HEK293 (cell line): ENCODE measurements at regions not wholly inside any gene's neighbourhood (a gene's known extent, or its start where the extent isn't known, plus 50 kb on each side); places are given as distances from the start of the nearest gene placed in this dataset.

Source experiments
- CTCF ChIP-seq: fragments of 450-650 bp; formaldehyde crosslinking; IDR thresholded peaks from 2 replicates; pipeline ENCODE4 v1.5.1; 2016; ENCODE audit warnings: missing biosample characterization, missing genetic modification characterization
- EGR2 ChIP-seq: fragments of 450-650 bp; formaldehyde crosslinking; IDR thresholded peaks from 2 replicates; pipeline ENCODE4 v1.5.1; 2016; ENCODE audit warnings: low read depth, missing biosample characterization, missing genetic modification characterization
- SETDB1 ChIP-seq: IDR thresholded peaks from one replicate; pipeline ENCODE4 v1.6.1; 2017; ENCODE audit warnings: mild to moderate bottlenecking, low read length, moderate library complexity, mixed read lengths; ENCODE audit not compliant: insufficient read length
- YY1 ChIP-seq: fragments of 450-650 bp; formaldehyde crosslinking; IDR thresholded peaks from 2 replicates; pipeline ENCODE4 v1.5.1; 2018; ENCODE audit warnings: missing biosample characterization, missing genetic modification characterization
- ZBTB7A ChIP-seq: fragments of 450-650 bp; formaldehyde crosslinking; IDR thresholded peaks from 2 replicates; pipeline ENCODE4 v1.5.1; 2016; ENCODE audit warnings: low read depth, missing biosample characterization, missing genetic modification characterization
- ZNF23 ChIP-seq: fragments of 450-650 bp; formaldehyde crosslinking; IDR thresholded peaks from 2 replicates; pipeline ENCODE4 v1.5.1; 2016; ENCODE audit warnings: missing biosample characterization, missing genetic modification characterization, borderline replicate concordance
- ZNF274 ChIP-seq, 2 experiments: fragments of 200-500 bp in 1 of 2; fragments of 450-650 bp in 1 of 2; sonication (Bioruptor generic) in 1 of 2; formaldehyde crosslinking in 1 of 2; IDR thresholded peaks; 2 replicates each; pipeline versions ENCODE4 v1.5.1 to v1.6.1; 2014 to 2016; ENCODE audit warnings: borderline replicate concordance in 1 of 2, inconsistent platforms in 1 of 2, low read length in 1 of 2, missing biosample characterization in 1 of 2, missing genetic modification characterization in 1 of 2
- ZNF404 ChIP-seq: fragments of 450-650 bp; formaldehyde crosslinking; IDR thresholded peaks from 2 replicates; pipeline ENCODE4 v1.5.1; 2017; ENCODE audit warnings: missing biosample characterization, missing genetic modification characterization
- ZNF510 ChIP-seq: fragments of 450-650 bp; formaldehyde crosslinking; IDR thresholded peaks from 2 replicates; pipeline ENCODE4 v1.5.1; 2018; ENCODE audit warnings: mild to moderate bottlenecking, missing genetic modification characterization, missing biosample characterization; ENCODE audit not compliant: insufficient replicate concordance
- ZNF624 ChIP-seq: fragments of 450-650 bp; formaldehyde crosslinking; IDR thresholded peaks from 2 replicates; pipeline ENCODE4 v1.5.1; 2017; ENCODE audit warnings: missing biosample characterization, missing genetic modification characterization
- ZSCAN30 ChIP-seq: fragments of 450-650 bp; IDR thresholded peaks from 2 replicates; pipeline ENCODE4 v1.5.1; 2018; ENCODE audit warnings: missing biosample characterization, mild to moderate bottlenecking, missing genetic modification characterization, moderate library complexity
- TF ChIP-seq, protein P1 (sequence below): fragments of 450-650 bp; formaldehyde crosslinking; IDR thresholded peaks from 2 replicates; pipeline ENCODE4 v1.5.0; 2017; ENCODE audit warnings: missing biosample characterization, missing genetic modification characterization, borderline replicate concordance

GRCh38 chr19:32181216-32181920 lies 164.0 kb upstream of the ZNF507 start:
- no peak for TF ChIP-seq ZNF274 (IDR thresholded peaks at IDR 0.05; ENCODE audit: low read length)
- no peak for TF ChIP-seq ZNF274 (tag by site-specific recombination; IDR thresholded peaks at IDR 0.05; ENCODE audit: borderline replicate concordance)
- no peak for TF ChIP-seq CTCF (tag by site-specific recombination)
- no peak for TF ChIP-seq EGR2 (tag by site-specific recombination)
- no peak for TF ChIP-seq ZSCAN30 (tag by site-specific recombination)
- no peak for TF ChIP-seq ZBTB7A (tag by site-specific recombination)
- no peak for TF ChIP-seq ZNF23 (tag by site-specific recombination)
- TF ChIP-seq ZNF510 (tag by site-specific recombination) = no peak
- no peak for TF ChIP-seq SETDB1
- TF ChIP-seq YY1 (tag by site-specific recombination) = no peak
- no peak for TF ChIP-seq ZNF404
- TF ChIP-seq, protein P1, sequence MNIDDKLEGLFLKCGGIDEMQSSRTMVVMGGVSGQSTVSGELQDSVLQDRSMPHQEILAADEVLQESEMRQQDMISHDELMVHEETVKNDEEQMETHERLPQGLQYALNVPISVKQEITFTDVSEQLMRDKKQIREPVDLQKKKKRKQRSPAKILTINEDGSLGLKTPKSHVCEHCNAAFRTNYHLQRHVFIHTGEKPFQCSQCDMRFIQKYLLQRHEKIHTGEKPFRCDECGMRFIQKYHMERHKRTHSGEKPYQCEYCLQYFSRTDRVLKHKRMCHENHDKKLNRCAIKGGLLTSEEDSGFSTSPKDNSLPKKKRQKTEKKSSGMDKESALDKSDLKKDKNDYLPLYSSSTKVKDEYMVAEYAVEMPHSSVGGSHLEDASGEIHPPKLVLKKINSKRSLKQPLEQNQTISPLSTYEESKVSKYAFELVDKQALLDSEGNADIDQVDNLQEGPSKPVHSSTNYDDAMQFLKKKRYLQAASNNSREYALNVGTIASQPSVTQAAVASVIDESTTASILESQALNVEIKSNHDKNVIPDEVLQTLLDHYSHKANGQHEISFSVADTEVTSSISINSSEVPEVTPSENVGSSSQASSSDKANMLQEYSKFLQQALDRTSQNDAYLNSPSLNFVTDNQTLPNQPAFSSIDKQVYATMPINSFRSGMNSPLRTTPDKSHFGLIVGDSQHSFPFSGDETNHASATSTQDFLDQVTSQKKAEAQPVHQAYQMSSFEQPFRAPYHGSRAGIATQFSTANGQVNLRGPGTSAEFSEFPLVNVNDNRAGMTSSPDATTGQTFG = no peak
- no peak for TF ChIP-seq ZNF624 (tag by site-specific recombination)
